DLD1 (cell line): ENCODE measurements at regions not wholly inside any gene's neighbourhood (a gene's known extent, or its start where the extent isn't known, plus 50 kb on each side); places are given as distances from the start of the nearest gene placed in this dataset.

Experiments
- in situ Hi-C: cut with HindIII; loops from 2 replicates; pipeline ENCODE4 v1.10.0; 2017; ENCODE audit warnings: low sequenced_read_pairs

DNA sequence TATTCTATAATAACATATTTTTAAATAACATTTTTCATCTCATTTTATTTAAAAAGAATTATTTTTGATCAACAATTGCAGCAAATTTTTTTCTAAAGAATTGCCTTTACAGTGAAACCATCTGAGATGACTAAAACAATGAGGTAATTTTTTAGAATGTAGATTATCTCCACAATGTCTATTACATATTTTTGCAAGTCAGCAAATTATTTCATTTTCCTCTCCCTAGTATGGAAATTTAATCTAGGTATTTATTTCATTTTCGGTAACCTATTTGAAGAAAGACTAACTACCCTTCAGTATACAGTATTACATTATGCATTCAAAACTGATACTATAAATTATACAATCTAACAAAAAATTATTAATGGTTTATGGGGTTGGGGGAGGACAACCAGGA, 213.2 kb upstream of the SP4 start:
- in situ Hi-C loops, result no loop called here

GRCh38 chr7:21215307-21215706, 212.6 kb upstream of the SP4 start:
- in situ Hi-C loops, result no loop called here

DNA sequence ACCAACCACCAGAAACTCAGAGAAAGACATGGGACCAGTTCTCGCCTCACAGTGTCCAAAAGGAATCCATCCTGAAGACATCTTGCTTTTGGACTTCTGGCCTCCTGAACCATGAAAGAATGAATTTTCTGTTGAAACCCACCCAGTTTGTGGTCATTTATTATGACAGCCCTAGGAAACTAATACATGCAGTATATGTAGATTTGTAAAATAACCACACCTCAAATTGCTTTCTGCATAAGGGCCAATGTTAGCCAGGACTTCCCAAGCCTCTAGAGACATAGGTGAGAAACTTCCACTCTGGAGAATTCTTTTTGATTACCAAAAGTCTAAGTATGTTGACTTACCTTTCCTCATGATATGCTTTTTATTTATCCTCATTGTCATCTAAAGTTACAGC, 210.5 kb upstream of the SP4 start:
- in situ Hi-C loops, result no loop called here

DNA sequence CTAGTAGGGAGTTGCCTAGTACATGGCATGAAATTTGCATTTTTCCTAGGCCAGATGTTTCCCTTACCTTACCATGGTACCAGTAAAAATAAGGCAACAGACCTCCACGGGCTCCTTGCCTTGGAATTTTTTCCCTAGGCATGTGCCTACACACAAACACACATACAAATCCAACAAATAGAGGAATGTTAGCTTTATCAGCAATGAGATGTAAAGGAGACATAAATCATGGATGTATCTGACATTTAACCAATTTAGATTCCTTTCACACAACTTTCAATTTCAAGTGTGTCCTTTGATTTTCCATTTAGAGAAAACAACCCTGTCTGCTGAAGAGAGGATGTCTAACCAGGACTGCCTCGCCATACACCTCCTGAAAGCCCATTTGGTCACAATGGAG, 209.7 kb upstream of the SP4 start:
- in situ Hi-C loops, result no loop called here

DNA sequence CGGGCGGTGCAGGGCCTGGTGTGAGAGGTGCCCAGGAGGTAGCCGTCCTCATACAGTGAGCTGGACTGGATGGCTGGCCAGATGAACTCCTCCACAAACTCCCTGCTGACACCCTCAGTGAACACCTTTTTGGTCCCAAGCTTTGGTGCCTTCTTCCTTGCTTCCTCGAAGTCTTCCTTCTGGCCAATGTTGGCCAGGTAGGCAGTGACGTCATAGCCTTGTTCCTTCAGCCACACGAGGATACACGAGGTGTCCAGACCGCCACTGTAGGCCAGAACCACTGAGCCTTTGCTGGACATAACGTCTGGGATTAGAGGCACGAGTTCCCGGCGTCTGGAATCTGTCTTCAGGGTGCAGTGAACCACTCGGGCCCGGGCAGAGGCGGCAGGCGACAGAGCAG, 206.8 kb upstream of the SP4 start:
- in situ Hi-C loops, result no loop called here

GRCh38 chr7:21238400-21239116, 189.3 kb upstream of the SP4 start:
- in situ Hi-C loops, result no loop called here

DNA sequence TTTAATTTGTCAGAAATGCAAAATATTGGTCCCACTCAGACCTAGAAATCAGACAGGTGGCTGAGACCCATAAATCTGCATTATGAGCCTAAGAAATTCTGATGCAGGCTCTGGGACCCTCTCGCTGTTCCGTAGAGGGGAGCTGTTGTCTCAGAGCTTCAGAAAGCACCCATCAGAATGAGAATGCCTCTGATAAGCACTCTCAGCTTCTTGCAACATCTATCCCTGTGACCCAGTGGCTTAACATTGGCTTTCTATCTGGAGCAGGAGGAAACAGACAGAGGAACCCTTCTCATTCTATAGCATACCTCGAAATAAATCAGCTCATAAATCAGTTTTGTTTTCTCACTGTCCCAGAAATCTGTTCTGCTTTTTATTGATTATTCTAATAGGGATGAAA, 184.6 kb upstream of the SP4 start:
- in situ Hi-C loops, result no loop called here

- in situ Hi-C loops, result loop anchor here (10.0 to 25.0 kb wide), 3 partner anchors 404 to 511 kb away; partner anchors contain the start of gene SP8
Measured at GRCh38 chr7:21251151-21251800, 176.6 kb upstream of the SP4 start.

- in situ Hi-C loops, result loop anchor here (10.0 to 25.0 kb wide), 3 partner anchors 401 to 508 kb away; partner anchors contain the start of gene SP8
Measured at GRCh38 chr7:21253740-21254687, 173.9 kb upstream of the SP4 start.

DNA sequence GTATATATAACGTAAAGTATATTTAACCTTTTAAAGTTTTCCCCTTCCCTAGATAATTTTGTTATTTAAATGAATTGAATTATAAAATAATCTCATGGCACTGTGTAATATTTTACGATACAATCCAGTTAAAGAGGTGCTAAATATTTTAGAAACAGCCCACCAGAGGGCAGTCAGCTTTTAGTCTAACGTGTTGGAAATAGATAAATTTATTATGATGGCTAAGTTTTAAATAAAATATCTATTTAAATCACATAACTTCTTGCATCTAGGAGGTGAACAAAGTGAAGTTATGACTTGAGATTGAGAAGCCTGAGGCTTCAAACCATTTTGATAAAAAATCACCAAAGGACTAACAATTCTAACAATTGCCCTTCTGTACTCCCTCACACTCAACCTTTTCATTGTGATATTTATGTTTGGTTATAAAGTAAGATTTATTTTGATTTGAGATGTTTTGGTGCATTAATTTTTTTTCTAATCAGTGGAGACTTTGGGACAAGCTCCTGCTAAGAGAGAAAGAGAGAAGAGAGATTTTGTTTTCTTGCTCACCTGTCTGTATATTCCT, 171.5 kb upstream of the SP4 start:
- in situ Hi-C loops, result loop anchor here (10.0 to 25.0 kb wide), 3 partner anchors 398 to 506 kb away; partner anchors contain the start of gene SP8

DNA sequence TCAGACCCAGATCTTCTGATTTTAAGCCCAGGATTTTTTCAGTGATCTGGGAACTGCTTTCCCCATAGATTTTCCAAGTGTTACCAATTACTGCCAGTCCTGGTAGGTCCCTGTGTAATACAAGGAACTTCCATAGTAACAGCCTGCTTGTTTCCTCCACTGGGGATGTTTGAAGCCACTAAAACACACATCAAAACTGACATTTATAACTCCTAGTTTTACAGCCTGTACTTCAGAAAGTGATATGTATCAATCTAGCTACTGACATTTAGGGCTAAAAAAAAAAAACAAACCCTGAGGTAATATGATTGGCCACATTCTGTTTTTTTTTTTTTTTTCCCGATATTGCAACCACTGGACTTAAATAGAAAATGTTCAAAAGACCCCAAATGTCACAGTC, 166.9 kb upstream of the SP4 start:
- in situ Hi-C loops, result loop anchor here (25.0 kb wide), 2 partner anchors 474 to 501 kb away; partner anchors contain the start of gene SP8

- in situ Hi-C loops, result loop anchor here (25.0 kb wide), 2 partner anchors 475 to 500 kb away; partner anchors contain the start of gene SP8
Measured at GRCh38 chr7:21261627-21262594, 166.0 kb upstream of the SP4 start.

- in situ Hi-C loops, result loop anchor here (25.0 kb wide), 2 partner anchors 482 to 493 kb away; partner anchors contain the start of gene SP8
Measured at GRCh38 chr7:21269021-21269420, 158.9 kb upstream of the SP4 start.

DNA sequence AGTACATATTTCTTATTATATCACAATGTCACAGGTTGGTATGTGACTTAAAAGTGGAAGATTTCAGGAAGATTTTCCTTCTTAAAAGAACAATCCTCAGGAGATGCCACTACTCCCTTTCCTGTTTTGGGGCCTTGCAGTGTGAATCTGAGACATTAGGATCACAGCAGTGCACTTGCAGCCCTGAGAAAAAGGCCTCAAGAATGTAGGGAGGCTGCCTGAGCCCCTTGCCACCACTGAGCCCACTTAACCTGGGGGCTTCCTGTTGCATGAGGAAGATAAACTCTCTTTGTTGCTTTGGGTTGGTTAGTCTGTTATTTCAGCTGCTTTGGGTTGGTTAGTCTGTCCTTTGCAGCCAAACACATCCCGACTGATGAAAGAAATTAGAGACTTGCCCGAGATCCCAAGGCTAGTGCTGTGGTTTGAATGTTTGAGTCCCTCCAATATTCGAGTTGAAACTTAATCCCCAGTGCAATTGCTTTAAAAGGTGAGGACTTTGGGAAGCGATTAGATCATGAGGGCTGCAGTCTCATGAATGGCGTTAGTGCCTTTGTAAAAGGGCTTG, 151.3 kb upstream of the SP4 start:
- in situ Hi-C loops, result no loop called here

- in situ Hi-C loops, result no loop called here
Measured at GRCh38 chr7:21278944-21279343, 148.9 kb upstream of the SP4 start.

DNA sequence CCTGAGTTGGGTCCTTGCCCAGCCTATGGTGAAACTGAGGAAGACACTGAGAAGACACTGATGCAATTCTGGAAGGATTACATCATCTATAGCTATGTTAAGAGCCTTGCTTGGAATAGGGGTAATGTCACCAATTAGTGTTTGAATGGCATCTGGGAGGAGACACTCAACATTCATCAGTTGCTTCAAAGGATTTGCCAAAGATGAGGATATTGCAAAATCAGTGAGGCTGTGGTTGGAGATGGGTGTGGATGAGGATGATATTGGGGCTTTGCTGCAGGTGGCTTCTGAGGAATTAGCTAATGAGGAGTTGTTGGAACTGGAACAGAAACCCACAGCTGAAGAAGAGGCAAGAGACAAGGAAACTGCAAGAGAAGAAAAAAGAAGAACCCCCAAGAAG, 146.7 kb upstream of the SP4 start:
- in situ Hi-C loops, result no loop called here

DNA sequence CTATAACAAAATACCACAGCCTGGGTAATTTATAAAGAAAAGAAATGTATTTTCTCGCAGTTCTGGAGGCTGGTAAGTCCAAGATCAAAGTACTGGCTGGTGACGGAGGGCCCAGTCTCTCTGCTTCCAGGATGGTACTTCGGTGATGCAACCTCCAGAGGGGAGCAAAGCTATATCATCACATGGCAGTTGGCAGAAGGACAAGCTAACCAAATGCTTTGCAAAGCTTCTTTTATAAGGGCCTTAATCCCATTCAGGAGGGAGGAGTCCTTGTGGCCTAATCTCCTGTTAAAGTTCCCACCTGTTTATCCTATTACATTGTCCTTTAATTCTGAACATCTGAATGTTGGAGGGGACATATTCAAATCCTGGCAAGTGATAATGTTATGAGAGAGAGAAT, 134.1 kb upstream of the SP4 start:
- in situ Hi-C loops, result no loop called here

DNA sequence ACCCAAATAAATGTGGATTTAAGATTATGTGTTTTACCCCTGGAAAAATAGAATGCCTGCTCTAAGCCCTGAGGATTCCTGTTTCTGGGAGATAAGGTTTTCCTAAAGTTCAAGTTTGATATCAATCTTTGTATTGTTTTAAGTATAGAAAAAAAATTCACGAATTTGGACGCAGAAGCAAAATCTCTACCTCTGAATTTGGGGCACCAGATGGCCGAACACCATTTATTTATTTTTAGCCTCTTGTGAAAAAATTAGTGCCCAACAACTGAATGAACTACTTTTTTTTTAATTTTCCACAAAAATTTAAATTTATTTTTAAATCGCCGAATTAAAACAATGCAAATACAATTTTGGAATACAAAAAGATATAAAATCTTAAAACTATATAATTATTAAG, 128.1 kb upstream of the SP4 start:
- in situ Hi-C loops, result no loop called here

DNA sequence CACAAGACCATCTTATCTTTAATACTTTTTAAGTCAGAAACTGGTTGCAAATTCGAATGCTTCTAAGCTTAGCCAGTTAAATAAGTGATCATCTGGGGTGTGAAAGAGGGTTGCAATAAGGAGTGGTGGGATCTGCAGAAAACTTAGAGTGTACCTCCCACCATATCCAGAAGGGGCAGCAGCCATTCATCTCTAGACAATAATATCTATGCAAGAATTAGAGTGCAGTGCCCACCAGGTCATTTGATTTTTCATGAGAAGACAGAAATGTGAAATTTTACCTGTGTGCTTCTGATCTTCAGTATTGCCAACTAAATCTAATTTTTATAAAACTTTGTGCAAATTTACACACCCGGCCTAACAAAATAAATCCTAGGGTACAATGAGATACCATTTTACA, 127.2 kb upstream of the SP4 start:
- in situ Hi-C loops, result no loop called here
